HG03196 (cell line): ENCODE measurements at regions not wholly inside any gene's neighbourhood (a gene's known extent, or its start where the extent isn't known, plus 50 kb on each side); places are given as distances from the start of the nearest gene placed in this dataset.
"Not testable (repeated sequence)": the region's sequence is repeated elsewhere in the genome, so short reads cannot be mapped to it uniquely, and the experiment has no call there.

ENCODE experiments used
- ATAC-seq: cut with Tn5 transposase; IDR thresholded peaks from one replicate; pipeline ENCODE4 v1.9.1; 2021; ENCODE audit not compliant: unreplicated experiment

DNA sequence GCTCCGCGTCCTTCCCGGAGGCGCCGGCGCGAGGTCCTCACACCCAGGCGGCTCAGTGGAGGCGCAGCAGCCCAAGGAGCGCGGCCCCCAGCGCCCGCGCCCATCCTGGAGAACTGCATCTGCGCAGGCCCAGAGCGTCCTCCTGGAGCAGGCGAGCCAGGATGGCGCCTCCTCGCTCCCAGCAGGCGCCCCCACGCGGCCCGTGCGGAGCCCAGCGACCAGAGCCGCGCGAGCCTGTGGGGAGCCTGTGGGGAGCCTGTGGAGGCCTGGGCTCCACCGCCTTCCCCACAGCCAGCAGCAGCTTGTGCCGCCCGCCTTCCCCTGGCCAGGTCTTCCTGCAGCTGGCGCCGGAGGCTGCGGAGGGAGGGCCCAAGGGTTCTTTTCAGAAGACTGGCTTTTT lies 953.9 kb downstream of the TMEM121 start:
- ATAC-seq, result not testable (repeated sequence)

DNA sequence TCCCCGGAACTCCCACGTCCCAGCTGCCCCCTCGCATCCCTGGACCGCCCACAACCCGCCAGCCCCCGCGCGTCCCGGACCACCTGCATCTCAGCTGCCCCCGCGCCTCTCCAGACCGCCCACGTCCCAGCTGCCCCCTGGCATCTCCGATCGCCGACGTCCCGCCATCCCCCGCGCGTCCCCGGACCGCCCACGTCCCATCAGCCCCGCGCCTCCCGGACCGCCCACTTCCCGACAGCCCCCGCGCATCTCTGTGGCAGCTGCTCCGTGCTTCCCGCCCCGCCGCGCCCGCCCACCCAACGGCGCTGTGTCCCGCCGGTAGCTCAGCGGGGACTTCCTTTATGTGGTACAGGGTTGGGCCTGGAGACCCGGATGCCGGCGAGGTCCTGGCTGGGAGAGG lies 955.8 kb downstream of the TMEM121 start:
- not testable (repeated sequence) for ATAC-seq

DNA sequence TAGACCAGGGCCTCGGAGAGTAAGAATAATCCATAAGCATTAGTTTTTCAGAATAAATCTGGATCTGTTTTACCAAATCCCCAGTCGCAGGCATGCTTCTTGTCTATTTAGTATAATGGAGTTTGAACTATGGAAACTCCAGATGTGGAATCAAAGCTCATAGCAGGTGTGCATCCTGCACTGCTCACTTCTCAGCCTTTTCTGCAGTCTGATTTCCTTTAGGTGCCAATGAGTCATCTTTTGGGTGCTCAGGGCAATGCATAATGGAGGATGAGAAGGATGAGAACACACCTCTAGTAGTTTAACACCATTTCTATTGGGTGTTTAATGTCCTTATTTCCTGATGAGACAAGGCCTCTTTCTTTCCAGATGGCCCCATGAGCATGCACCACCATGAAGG lies 961.2 kb downstream of the TMEM121 start:
- no peak for ATAC-seq

DNA sequence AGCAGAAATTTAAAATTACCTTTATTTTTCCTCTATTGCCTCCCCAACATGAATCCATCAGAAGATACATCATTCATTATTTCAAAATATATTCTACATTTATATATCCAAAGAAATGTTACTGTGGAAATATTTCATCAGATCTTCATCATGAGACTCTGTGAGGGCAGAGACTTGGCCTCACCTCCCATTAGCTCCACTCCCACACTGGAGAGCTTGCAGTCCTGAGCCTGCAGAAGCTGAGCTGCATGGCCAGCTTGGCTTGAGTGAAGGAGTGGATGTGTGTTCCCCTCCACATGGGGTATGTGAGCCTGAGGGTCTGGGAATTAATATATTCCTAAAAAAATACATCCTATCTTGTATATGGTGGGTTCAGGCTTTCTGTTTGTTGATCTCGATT lies 961.9 kb downstream of the TMEM121 start:
- ATAC-seq, result no peak

DNA sequence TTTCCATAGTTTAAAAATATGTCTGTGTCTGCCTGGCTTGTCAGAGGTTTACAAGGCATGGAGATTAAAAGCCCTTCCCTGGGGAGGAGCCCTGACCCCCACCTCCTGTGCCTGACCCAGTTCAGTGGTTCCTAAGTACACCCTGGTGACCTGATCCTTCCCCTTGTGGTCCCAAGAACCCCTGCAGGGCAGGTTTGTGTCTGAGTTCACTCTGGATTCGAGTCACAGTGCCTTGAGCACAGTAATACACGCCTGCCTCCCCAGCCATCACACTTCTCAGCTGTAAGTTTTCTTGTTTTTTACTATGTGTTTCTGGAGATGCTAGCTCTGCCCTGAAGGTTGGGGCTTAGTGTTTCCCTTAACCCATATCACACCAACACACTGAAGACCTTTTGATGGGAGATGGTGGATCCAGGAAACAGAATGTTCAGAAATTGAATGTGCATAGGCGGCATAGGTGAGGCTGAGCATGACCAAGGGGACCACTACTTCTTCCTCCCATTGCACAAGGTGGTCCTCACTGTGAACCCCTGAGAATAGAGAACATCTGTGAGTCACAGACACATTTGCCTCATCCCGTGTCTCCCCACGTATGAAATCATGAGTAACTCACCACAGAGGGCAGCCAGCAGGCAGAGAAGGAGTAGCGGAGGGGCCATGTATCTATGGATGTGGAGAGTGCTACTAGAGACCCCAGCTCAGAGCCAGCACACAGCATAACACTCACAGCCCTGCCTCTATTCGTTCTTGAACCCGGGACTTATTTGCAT lies 962.9 kb downstream of the TMEM121 start:
- no peak for ATAC-seq

DNA sequence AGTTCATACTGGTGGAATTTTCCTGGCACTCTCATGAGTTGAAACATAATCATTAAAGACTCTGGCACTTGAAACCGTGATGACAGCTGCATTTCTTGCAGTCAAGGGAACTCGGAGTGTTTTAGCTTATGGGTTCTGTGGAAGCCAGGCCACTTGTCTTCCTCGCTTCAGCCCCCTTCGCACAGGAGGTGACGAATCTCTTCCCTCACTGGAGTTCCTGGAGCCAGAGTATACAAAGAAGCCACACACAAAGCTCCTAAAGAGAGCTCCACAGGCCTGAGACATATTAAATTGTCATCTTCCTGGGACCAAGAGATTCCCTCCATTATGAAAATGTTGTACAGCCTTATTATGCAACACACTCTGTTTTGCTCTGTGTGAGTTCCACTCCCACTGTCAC lies 964.1 kb downstream of the TMEM121 start:
- ATAC-seq, result no peak

DNA sequence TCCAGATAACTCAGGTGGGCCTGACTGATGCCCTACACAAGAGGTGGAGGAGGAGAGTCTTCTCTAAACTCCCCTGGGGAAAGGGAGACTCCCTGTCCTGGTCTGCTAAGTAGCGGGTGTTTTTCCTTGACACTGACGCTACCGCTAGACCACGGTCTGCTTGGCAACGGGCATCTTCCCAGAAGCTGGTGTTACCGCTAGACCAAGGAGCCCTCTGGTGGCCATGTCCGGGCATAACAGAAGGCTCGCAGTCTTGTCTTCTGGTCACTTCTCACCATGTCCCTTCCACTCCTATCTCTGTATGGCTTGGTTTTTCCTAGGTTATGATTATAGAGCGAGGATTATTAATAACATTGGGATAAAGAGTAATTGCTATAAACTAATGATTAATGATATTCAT lies 965.5 kb downstream of the TMEM121 start:
- no peak for ATAC-seq

DNA sequence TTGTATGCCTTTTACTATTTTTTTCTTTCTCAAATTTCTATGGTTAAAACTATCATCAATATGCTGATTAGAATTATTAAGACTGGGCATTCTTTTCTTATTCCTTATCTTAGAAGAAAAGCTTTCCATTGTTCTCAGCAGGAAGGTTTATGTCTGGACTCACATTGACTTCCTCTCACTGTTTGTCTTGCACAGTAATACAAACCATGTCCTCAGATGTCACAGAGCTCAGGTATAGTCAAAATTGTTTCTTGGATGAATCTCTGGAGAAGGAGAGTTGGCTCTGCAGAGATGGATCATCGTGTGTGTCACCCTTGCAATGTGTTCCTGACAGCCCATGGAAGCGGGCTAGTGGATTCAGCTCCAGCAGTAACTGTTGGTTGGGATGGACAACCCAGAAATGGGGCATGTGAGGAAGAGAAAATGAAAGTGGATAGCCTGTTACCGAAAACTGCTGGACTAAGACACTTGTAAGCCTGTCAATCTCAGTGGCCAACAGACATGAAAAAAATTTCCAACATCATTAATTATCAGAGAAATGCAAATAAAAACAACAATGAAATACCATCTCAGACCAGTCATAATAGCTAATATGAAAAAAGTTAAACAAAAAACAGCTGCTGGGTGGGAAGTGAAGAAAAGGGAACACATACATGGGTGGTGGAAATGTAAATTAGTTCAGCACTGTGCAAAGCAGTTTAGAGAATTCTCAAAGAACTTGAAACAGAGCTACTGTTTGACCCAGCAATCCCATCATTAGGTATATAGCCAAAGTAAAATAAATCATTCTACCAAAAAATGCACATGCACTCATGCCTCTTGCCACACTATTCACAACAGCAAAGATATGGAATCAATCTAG lies 967.8 kb downstream of the TMEM121 start:
- ATAC-seq, result no peak

DNA sequence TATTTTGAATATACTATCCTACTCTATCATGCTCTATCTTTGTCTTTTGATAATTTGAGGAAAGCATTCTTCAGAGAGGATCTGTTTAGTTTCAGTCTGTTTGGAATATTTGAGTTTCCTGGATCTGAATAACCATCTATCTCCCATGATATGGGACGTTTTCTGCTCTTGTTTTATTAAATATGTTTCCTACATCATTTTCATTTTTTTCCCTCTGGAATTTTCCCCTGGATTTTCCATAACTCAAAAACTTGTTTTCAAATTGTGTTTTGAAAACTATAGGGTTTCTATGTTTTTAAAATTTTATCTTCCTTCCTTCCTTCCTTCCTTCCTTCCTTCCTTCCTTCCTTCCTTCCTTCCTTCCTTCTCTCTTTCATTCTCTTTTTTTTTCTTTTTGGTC lies 974.2 kb downstream of the TMEM121 start:
- ATAC-seq, result no peak

DNA sequence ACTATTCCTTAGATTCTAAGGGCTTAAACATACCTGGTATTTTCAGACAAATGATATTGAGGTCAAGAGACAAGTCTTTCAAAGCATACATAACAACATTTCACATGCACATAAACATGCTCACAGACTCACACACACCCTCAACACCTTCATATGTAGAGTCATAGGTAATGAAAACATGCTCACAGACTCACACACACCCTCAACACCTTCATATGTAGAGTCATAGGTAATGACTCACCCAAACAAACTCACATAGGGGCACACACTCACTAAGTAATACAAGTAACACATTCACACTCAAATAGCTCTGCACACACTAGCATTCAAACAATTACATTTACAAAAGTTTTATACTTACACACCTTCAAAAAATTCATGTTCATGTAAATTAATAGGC lies 975.5 kb downstream of the TMEM121 start:
- no peak for ATAC-seq

DNA sequence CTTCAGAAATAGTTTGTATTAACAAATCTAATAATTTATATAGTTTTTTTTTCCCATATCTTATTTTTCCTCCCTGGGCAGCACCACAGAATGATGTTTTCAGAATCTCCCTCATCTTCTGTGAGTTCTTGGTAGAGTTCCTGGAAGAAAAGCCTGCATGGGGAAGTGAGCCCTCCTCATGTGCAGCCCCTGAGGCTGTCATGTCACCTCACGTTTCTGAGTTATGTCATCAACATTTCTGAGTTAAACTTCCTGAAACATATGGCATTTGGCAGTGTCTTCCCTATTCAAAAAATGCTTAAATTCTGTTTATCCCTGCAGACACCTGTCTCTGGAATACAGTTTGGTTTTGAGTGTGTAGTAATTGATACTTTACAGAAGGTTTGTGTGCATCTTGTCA lies 979.0 kb downstream of the TMEM121 start:
- no peak for ATAC-seq

DNA sequence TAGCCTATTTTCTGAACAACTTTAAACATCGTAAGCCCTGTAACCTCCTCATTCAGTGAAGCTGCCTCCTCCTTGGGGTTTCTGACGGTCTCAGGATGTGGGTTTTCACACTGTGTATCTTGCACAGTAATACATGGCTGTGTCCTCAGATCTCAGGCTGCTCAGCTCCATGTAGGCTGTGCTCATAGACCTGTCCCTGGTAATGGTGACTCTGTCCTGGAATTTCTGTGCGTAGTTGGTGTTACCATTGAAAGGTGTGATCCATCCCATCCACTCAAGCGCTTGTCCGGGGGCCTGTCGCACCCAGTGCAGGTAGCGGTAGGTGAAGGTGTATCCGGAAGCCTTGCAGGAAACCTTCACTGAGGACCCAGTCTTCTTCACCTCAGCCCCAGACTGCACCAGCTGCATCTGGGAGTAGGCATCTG lies 980.5 kb downstream of the TMEM121 start:
- no peak for ATAC-seq

DNA sequence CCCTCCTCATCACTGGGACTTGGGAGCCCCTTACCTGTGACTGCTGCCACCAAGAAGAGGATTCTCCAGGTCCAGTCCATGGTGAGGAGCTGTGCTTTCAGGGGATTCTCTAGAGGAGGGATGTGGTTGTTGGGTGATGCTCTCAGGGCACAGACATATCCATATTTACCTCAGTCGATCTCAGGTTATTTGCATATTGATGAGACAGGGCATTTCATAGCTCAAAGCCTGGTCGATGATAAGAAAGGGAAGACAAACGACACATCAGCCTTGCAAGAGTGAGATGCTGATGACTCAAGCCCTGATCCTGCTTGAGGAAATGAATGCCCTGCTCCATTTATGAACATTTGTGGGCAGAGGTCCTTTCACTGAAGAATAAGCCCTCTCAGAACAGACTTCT lies 981.0 kb downstream of the TMEM121 start:
- no peak for ATAC-seq

DNA sequence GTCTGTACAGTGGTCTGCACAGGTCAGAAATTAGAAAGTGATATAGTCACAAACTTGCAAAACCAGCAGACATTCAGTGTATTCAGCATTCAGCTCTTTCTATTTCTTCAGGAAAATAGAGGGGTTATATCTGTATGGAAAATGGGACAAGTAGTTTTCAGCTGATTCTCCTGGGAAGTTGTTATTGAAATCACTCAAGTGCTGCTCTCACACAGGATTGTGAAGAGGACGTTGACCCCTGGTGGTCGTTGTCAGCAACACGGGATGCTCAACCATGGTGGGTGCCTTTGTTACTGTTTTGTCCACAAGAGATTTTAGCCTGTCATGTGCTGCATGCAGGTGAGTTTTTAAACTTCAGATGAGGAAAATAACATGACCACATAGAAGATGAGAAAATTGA lies 981.8 kb downstream of the TMEM121 start:
- no peak for ATAC-seq

DNA sequence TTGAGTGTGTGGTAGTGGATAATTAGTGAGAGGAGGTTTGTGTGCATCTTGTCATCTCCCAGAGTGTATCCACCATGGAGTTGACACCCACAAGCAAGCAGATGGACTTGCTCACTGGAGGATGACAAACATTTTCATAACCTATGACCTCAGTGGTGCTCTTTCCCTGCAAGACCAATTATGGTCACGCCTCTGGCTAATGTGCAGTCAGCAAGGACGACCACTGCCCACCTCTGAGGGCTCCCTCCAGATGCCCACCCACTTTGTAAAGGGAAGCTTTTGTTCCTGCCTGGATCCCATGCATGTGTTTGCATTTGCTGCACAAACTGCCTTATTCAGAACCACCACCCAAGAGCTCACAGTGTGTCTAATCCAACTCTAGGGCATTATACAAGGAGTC lies 982.8 kb downstream of the TMEM121 start:
- ATAC-seq, result no peak

DNA sequence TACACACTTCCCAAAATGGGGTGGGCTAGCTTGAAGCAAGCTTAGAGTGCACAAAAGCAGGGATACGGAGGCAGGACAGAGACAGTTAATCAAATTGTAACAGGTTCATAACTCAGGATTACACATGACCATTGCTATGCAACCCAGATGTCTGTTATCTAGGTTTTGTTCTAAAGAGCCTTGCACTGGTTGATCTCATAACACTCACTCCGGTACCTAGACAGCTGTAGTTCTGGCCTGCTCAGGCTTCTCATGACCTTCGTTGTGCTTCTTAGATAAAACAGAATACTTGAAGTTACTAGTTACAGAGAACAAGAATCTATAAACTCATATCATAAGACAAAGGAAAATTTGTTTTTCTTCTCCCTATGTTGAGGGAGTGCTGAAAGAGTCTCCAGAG lies 983.4 kb downstream of the TMEM121 start:
- no peak for ATAC-seq

DNA sequence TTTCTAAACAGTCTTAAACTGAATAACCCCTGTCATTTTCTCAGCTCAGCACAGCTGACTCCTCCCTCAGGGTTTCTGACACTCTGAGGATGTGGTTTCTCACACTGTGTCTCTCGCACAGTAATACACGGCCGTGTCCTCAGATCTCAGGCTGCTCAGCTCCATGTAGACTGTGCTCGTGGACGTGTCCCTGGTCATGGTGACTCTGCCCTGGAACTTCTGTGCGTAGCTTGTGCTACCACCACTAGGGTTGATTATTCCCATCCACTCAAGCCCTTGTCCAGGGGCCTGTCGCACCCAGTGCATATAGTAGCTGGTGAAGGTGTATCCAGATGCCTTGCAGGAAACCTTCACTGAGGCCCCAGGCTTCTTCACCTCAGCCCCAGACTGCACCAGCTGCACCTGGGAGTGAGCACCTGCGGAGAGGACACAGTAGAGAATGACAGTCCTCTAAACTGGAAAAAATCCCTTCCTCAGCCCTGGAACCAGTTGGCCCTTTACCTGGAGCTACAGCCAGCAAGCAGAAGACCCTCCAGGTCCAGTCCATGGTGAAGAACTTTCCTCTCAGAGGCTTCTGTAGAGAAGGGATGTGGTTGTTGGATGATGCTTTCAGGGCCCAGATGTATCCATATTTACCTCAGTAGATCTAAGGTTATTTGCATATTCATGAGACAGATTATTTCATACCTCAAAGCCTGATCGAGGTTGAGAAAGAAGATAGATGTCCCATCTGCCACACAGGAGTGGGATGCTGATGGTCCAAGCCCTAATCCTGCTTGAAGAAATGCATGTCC lies 984.8 kb downstream of the TMEM121 start:
- no peak for ATAC-seq

DNA sequence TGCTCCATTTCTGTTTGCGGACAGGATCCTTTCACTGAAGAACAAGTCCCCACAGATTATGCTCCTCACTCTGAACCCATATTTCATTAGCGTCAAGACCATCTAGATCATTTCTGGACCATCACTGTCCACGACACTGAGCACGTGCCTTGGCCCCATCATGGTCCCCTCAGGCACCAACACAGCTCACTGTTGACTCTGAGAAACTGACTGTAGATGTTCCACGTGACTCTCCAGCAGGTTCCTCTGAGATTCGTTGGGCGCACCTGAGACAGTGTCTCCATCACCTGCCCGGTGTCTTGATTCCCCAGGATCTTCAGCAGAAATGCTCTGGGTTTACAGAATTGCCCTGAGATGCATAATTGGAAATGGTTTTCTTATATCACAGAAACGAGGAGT lies 985.4 kb downstream of the TMEM121 start:
- ATAC-seq, result no peak

DNA sequence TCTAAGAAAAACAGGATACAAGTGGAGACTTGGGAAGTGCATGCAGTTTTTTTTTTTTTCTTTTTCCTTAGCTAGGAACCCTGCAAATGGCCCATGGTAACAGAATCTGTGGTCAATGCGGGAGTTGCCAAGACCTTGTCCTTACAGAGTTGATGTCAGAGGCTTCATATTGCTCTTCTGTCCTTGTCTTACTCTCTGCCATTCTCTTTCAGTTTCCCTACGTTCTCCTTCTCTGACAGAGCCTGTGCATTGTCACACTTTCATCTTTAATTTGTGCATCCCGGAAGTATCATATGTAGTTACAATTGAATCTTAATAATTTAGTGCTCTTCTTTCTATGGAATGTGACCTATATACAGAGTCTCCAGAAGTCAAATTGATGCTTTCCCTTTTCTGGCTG lies 986.9 kb downstream of the TMEM121 start:
- no peak for ATAC-seq

DNA sequence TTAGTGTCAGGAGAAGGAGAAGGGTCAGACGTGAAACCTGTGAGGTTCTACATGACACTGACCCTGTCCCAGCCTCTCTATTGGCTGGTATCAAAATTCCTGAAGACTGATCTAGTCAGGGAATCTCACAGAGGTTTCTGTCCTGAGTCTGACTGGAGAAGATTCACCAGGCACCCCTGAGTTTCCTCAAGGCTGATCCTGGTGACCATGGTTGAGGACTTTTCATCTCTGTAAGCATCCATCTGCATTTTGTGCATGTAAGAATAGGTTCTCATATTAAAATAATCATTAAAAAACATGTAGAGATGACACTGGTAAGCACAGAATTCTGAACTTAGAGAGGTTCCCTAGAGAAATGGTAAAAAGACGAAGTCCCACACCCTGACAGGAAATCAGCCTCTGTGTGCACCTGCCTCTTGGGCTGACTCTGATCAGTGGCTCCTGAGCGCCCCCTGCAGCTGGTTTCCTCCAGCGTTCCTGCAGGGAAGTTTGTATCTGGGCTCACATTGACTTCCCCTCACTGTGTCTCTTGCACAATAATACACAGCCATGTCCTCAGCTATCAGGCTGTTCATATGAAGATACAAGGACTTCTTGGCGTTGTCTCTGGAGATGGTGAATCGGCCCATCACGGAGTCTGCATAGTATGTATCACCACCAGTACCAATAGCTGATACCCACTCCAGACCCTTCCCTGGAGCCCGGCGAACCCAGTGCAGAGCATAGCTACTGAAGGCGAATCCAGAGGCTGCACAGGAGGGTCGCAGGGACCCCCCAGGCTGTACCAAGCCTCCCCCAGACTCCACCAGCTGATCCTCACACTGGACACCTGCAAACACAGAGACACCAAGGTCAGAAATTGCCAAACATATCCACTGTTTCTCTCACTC lies 991.9 kb downstream of the TMEM121 start:
- no peak for ATAC-seq

DNA sequence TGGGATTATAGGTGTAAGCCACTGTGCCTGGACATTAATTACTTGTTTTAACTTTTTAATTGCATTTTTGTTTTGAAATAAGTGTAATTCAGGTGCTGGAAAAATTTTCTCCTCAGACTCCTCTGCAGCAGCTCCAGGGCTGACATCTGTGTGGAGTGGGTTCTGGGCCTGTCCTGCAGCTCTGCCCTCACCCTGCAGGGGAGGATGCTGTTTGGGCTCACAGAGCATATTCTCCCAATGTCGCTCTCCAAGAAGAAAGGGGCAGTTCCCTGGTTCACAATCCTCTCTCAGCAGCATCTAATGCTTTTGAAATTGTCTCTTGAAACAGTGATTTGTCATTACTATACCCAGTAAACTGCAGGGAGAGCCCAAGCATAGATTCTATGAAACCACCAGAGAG lies 995.7 kb downstream of the TMEM121 start:
- ATAC-seq, result not testable (repeated sequence)
